DOHH2 (cell line): ENCODE measurements at regions not wholly inside any gene's neighbourhood (a gene's known extent, or its start where the extent isn't known, plus 50 kb on each side); places are given as distances from the start of the nearest gene placed in this dataset.

Experiments used
- H3F3A ChIP-seq: fragments of 200-600 bp; sonication (generic), shearing (Covaris generic); 2 replicates; pipeline ENCODE4 v1.6.0; 2016; ENCODE audit warnings: antibody characterized with exemption, mild to moderate bottlenecking; ENCODE audit not compliant: control insufficient read depth, insufficient read depth
- H3K27ac ChIP-seq: fragments of 200-600 bp; sonication (generic); 2 replicates; pipeline ENCODE4 v1.5.1; 2014; ENCODE audit warnings: low read depth, mild to moderate bottlenecking, low read length, moderate library complexity
- H3K27me3 ChIP-seq: fragments of 200-600 bp; sonication (generic); 2 replicates; pipeline ENCODE4 v1.6.1; 2014; ENCODE audit warnings: mild to moderate bottlenecking, low read length, mixed read lengths; ENCODE audit not compliant: control insufficient read depth
- H3K36me3 ChIP-seq: fragments of 200-600 bp; sonication (generic); 2 replicates; pipeline ENCODE4 v1.6.1; 2014; ENCODE audit warnings: mild to moderate bottlenecking, low read length, moderate library complexity, mixed read lengths; ENCODE audit not compliant: control insufficient read depth
- H3K4me1 ChIP-seq: fragments of 200-600 bp; sonication (generic); 2 replicates; pipeline ENCODE4 v1.6.1; 2014; ENCODE audit warnings: mild to moderate bottlenecking, low read length, mixed read lengths; ENCODE audit not compliant: control insufficient read depth
- H3K4me2 ChIP-seq: fragments of 200-600 bp; sonication (generic); 2 replicates; pipeline ENCODE4 v1.6.0; 2014; ENCODE audit warnings: mild to moderate bottlenecking, low read length, moderate library complexity
- H3K4me3 ChIP-seq: fragments of 200-600 bp; sonication (generic); 2 replicates; pipeline ENCODE4 v1.5.1; 2014; ENCODE audit warnings: mild to moderate bottlenecking, low read length, mixed read lengths
- H3K79me2 ChIP-seq: fragments of 200-600 bp; sonication (generic); 2 replicates; pipeline ENCODE4 v1.6.1; 2014; ENCODE audit warnings: mild to moderate bottlenecking, low read length, mixed read lengths; ENCODE audit not compliant: control insufficient read depth
- H3K9me2 ChIP-seq: fragments of 200-600 bp; sonication (generic); replicated peaks from 2 replicates; pipeline ENCODE4 v1.6.1; 2014; ENCODE audit warnings: mild to moderate bottlenecking, low read length, mixed read lengths; ENCODE audit not compliant: control insufficient read depth
- H3K9me3 ChIP-seq: fragments of 200-600 bp; sonication (generic); 2 replicates; pipeline ENCODE4 v1.6.1; 2014; ENCODE audit warnings: antibody characterized with exemption, low read length, mixed read lengths; ENCODE audit not compliant: control insufficient read depth, insufficient read depth
- H4K20me1 ChIP-seq: fragments of 200-600 bp; sonication (generic); 2 replicates; pipeline ENCODE4 v1.6.0; 2014; ENCODE audit warnings: low read depth, mild to moderate bottlenecking, antibody characterized with exemption, low read length, moderate library complexity; ENCODE audit not compliant: control insufficient read depth, insufficient read depth
- CTCF ChIP-seq: fragments of 200-600 bp; sonication (generic); IDR thresholded peaks from one replicate; pipeline ENCODE4 v1.5.1; 2014; ENCODE audit warnings: antibody characterized with exemption, mild to moderate bottlenecking, low read depth, low read length; ENCODE audit not compliant: poor library complexity, severe bottlenecking
- EZH2phosphoT487 ChIP-seq: fragments of 200-600 bp; sonication (generic); IDR thresholded peaks from 2 replicates; pipeline ENCODE4 v1.6.1; 2017; ENCODE audit warnings: borderline replicate concordance, mild to moderate bottlenecking, antibody characterized with exemption, low read length, moderate library complexity, mixed read lengths

GRCh38 chr5:166942948-166943347 lies 1348.5 kb upstream of the WWC1 start:
- H3K4me3 ChIP-seq, result no peak overlapping the region
- no peaks in the 10 kb centered on the region for H3K79me2 ChIP-seq
- no peaks in the 10 kb centered on the region for H3K9me3 ChIP-seq
- TF ChIP-seq CTCF (no peak), EZH2phosphoT487 (no peak)
- no peaks in the 10 kb centered on the region for H4K20me1 ChIP-seq
- H3K9me2 ChIP-seq, result no peaks in the 10 kb centered on the region
- H3K4me1 ChIP-seq, result no peaks in the 10 kb centered on the region
- H3K4me2 ChIP-seq, result no peak overlapping the region
- H3K27me3 ChIP-seq, result no peaks in the 10 kb centered on the region
- no peak overlapping the region for H3K27ac ChIP-seq
- H3K36me3 ChIP-seq, result no peaks in the 10 kb centered on the region
- no peaks in the 10 kb centered on the region for H3F3A ChIP-seq

- Histone ChIP-seq H3K36me3 (no peaks in the 10 kb centered on the region), H3K79me2 (no peaks in the 10 kb centered on the region), H3K4me1 (no peaks in the 10 kb centered on the region), H3F3A (no peaks in the 10 kb centered on the region), H3K9me3 (no peaks in the 10 kb centered on the region), H3K27me3 (no peaks in the 10 kb centered on the region), H4K20me1 (no peaks in the 10 kb centered on the region), H3K9me2 (no peaks in the 10 kb centered on the region), H3K4me2 (no peak overlapping the region), H3K4me3 (no peak overlapping the region), H3K27ac (no peak overlapping the region)
- no peak for TF ChIP-seq EZH2phosphoT487
- no peak for TF ChIP-seq CTCF
These were observed 1344.4 kb upstream of the WWC1 start for GRCh38 chr5:166947045-166947444.

- Histone ChIP-seq H3K4me1 (no peaks in the 10 kb centered on the region), H3K27ac (no peak overlapping the region), H3K9me2 (no peaks in the 10 kb centered on the region), H3K9me3 (no peaks in the 10 kb centered on the region), H3K4me2 (no peak overlapping the region), H3K36me3 (no peaks in the 10 kb centered on the region), H3K4me3 (no peak overlapping the region), H4K20me1 (no peaks in the 10 kb centered on the region), H3K27me3 (no peaks in the 10 kb centered on the region), H3F3A (no peaks in the 10 kb centered on the region), H3K79me2 (no peaks in the 10 kb centered on the region)
- no peak for TF ChIP-seq EZH2phosphoT487
These were observed 1342.8 kb upstream of the WWC1 start for GRCh38 chr5:166948679-166949078.

GRCh38 chr5:166952048-166952447 lies 1339.4 kb upstream of the WWC1 start:
- no peaks in the 10 kb centered on the region for H3K9me2 ChIP-seq
- H3K79me2 ChIP-seq, result no peaks in the 10 kb centered on the region
- H3K4me3 ChIP-seq, result no peak overlapping the region
- TF ChIP-seq EZH2phosphoT487 (no peak), CTCF (no peak)
- H3K27me3 ChIP-seq, result no peaks in the 10 kb centered on the region
- H4K20me1 ChIP-seq, result no peaks in the 10 kb centered on the region
- no peaks in the 10 kb centered on the region for H3K9me3 ChIP-seq
- no peaks in the 10 kb centered on the region for H3K36me3 ChIP-seq
- H3K4me1 ChIP-seq, result no peaks in the 10 kb centered on the region
- H3F3A ChIP-seq, result no peaks in the 10 kb centered on the region
- H3K4me2 ChIP-seq, result no peak overlapping the region
- no peak overlapping the region for H3K27ac ChIP-seq
